ENCODE measurements at regions not wholly inside any gene's neighbourhood (a gene's known extent, or its start where the extent isn't known, plus 50 kb on each side); places are given as distances from the start of the nearest gene placed in this dataset.
"Not testable (repeated sequence)": the region's sequence is repeated elsewhere in the genome, so short reads cannot be mapped to it uniquely, and the experiment has no call there.

- no peak for DNase-seq (ENCODE audit: low read depth)
Measured at GRCh38 chr1:199791495-199791894, 236.0 kb upstream of the NR5A2 start.

DNA sequence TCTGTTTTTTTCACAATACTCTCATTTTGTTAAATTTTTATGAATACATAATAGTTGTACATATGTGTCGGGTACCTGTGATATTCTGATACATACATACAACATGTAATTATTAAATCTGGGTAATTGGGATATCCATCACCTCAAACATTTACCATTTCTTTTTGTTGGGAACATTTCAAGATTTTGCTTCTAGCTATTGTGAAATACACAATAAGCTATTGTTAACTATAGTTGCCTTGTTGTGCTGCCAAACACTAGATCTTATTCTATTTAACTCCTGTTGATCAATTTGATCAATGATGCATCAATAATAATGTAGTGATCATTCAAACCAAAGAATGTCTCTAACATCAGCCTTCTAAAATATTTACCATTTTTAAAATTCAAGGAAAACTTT, 234.6 kb upstream of the NR5A2 start:
- DNase-seq (ENCODE audit: low read depth) = no peak

- no peak for DNase-seq (ENCODE audit: low read depth)
Measured at GRCh38 chr1:199794105-199794863, 233.2 kb upstream of the NR5A2 start.

GRCh38 chr1:199799116-199799515, 228.4 kb upstream of the NR5A2 start:
- DNase-seq (ENCODE audit: low read depth) = no peak

GRCh38 chr1:199804526-199804925, 223.0 kb upstream of the NR5A2 start:
- no peak for DNase-seq (ENCODE audit: low read depth)

DNA sequence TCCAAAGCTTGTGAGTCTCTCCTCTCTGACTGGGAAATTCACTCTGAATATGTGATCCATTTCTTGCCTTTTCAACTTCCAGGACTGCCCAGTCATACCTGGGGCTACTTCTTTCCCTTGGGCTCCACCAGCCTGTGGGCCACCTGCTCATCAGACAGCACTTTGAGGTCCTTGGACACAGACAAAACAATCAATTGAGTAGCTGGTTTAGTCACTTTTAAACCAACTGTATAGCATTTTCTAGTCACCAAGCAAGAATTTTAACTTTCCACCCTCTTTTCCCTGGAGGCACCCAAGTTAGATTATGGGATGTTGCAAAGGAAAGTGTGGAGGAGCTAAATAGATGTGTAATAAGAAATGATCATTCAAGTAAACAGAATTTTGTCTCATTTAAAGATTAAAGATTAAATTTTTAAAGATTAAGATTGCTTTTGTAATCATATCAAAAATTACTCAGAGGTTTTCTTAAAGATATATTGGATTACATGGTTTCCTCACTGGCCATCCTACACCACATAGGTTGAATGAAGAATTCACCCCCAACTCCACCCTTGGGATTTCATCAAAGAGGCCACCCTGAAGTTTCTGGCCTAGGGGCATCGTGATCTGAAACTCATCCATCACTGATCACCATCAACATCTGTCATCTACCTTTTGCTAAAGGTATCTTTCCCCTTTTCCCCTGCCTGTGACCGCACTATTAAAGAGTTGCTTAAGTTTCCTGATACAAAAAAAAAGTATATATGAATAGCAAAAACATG, 219.2 kb upstream of the NR5A2 start:
- no peak for DNase-seq (ENCODE audit: low read depth)

GRCh38 chr1:199809311-199809710, 218.2 kb upstream of the NR5A2 start:
- DNase-seq (ENCODE audit: low read depth) = no peak

- no peak for DNase-seq (ENCODE audit: low read depth)
Measured at GRCh38 chr1:199811163-199811562, 216.3 kb upstream of the NR5A2 start.

- DNase-seq (ENCODE audit: low read depth) = no peak
Measured at GRCh38 chr1:199813198-199813597, 214.3 kb upstream of the NR5A2 start.

- DNase-seq (ENCODE audit: low read depth) = no peak
Measured at GRCh38 chr1:199815947-199816346, 211.6 kb upstream of the NR5A2 start.

DNA sequence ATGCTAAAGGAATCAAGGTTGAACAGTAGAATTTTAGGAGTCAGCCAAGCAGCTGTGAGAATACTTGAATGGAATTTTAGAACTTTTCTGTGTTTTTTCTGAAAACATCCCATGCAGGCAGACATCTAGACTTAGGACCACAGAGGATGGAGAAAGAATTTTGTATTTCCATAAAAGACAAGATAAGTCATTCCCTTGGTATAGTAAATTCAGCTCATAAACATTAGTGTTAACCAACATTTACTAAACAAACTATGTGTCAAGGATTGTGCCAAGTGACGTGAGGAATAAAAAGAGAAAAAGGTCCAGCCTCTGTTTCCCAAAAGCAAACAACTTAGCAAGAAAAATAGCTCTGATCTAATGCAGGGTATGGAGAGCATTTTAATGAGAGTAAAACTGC, 210.2 kb upstream of the NR5A2 start:
- DNase-seq (ENCODE audit: low read depth) = no peak

DNA sequence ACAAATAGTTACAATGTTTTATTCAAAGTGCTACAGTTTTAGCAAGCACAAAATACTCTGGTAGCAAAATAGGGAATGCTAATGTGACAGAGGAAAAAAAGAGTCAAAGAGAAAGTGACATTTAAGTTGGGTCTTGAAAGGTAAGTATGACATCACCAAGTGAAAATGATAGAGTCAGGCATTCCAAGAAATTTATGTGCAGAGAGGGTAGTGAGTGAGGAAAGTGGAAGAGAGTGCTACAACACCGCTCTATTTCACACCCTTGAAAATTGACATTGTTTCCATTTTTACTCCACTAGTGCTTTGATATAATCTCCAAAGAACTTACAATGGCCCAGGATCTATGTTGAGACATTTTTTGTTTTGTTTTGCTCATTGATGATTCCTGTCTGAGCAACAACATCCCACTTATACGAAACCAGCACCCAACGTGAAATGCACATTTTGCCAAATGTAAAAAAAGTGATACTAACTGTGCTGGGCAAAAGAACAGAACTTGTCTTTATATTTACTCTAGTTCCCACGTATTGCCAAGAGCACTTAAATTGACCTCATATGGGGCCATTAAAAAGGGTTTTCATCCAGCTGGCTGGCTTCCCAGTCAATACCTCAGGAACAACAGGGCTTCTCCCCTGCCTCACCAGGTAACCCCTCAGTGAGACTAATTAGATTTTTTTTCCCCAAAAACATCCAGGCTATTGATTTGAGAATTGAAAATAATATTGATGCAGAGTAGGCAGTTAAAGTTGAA, 206.3 kb upstream of the NR5A2 start:
- no peak for DNase-seq (ENCODE audit: low read depth)

GRCh38 chr1:199832451-199832850, 195.1 kb upstream of the NR5A2 start:
- DNase-seq (ENCODE audit: low read depth) = no peak

- DNase-seq (ENCODE audit: low read depth) = no peak
Measured at GRCh38 chr1:199834711-199835110, 192.8 kb upstream of the NR5A2 start.

DNA sequence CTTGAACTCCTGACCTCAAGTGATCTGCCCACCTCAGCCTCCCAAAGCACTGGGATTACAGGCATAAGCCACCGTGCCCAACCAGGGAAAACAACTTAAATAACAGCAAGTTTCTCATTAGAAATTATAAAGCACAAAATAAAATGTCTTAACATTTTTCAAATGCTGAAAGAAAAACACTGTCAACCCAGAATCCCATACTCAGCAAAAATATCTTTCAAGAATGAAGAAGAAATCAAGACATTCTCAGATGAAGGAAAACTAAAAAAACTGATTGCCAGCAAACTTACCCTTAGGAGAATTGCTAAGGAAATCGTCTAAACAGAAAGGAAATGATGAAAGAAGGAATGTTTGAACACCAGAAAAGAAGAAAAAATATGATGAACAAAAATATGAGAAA, 191.1 kb upstream of the NR5A2 start:
- no peak for DNase-seq (ENCODE audit: low read depth)

DNA sequence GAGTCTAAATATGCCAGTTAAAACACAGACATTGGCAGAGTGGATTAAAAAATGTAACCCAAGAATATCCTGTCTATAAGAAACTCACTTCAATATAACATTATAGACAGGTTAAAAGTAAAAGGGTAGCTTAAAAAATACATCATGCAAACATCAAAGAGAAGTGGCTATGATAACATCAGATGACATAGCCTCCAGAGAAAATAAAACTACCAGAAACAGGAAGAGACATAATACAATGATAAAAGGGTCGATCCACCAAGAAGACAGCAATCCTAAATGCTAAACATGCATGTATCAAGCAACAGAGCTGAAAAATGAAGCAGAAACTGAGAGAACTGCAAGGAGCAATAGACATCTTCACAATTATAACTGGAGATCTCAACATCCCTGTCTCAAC, 190.2 kb upstream of the NR5A2 start:
- DNase-seq (ENCODE audit: low read depth) = no peak

- DNase-seq (ENCODE audit: low read depth) = not testable (repeated sequence)
Measured at GRCh38 chr1:199839608-199840007, 187.9 kb upstream of the NR5A2 start.

GRCh38 chr1:199843096-199843495, 184.4 kb upstream of the NR5A2 start:
- not testable (repeated sequence) for DNase-seq (ENCODE audit: low read depth)

DNA sequence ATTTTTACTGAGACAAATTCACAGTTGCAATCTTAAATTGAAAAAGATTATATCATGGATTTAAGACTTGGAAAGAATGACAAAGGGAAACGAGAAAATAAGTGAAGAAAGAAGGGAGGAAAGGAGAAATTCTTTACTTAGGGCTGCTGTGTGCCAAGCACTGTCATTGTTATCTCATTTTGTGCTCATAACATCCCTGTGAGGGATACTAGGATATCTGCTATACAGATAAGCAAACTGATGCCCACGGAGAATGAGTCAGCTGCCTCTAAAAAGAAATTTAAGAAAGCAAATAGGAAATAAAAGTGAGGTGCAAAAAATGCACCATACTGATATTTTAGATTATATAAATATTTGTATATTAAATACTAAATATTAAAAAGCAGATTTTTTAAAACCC, 183.6 kb upstream of the NR5A2 start:
- no peak for DNase-seq (ENCODE audit: low read depth)

GRCh38 chr1:199847021-199847420, 180.5 kb upstream of the NR5A2 start:
- DNase-seq (ENCODE audit: low read depth) = no peak

DNA sequence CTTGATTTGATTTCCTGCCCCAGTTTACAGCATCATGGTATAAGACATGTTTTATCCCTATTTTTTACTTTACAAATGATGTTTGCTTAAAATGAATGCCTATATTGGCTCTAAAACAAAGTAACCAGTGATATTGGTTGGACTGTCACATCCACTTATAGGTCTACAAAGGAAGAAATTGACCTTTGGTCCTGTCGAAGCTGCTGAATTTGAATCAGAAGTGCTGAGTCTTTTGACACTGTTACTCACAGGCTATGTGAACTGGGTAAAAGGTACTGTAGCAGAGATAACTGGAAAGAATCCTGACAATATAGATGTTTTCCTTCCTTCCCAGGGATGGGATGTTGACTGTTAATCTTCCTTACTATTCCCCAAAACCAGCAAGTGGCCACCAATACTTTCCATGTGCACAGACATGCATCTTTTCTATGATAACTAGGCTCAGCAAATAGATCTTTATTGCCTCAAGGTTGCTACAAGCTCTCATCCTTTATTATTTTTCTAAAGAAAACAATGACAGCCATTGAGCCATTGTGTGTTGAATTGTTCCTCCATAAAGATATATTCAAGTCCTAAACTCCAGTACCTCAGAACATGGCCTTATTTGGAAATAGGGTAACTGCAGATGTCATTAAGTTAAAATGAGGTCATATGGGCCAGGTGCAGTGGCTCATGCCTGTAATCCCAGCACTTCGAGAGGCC, 175.9 kb upstream of the NR5A2 start:
- DNase-seq (ENCODE audit: low read depth) = no peak

- no peak for DNase-seq (ENCODE audit: low read depth)
Measured at GRCh38 chr1:199854686-199855321, 172.7 kb upstream of the NR5A2 start.

Measured in activated T-cell treated with anti-CD3 and anti-CD28 coated beads for 48 hours (primary cell).